ENCODE measurements at regions not wholly inside any gene's neighbourhood (a gene's known extent, or its start where the extent isn't known, plus 50 kb on each side); places are given as distances from the start of the nearest gene placed in this dataset.

GRCh38 chr4:82201303-82201702 lies 172.5 kb downstream of the HNRNPD start:
- DNase-seq: no peak
- intact Hi-C loops (cut with DNase I; ENCODE audit: low total_unique reads): no loop called here
- no peak overlapping the region for H3K4me3 ChIP-seq

GRCh38 chr4:82200046-82200445 lies 173.7 kb downstream of the HNRNPD start:
- no peak overlapping the region for H3K27ac ChIP-seq
- no peak for DNase-seq
- no peaks in the 10 kb centered on the region for H3K4me1 ChIP-seq
- H3K36me3 ChIP-seq: no peaks in the 10 kb centered on the region
- intact Hi-C loops (cut with DNase I; ENCODE audit: low total_unique reads): no loop called here
- no peak overlapping the region for H3K4me3 ChIP-seq
- H3K27me3 ChIP-seq: no peaks in the 10 kb centered on the region
- no peak for TF ChIP-seq CTCF (IDR thresholded peaks at IDR 0.05)
- H3K9me3 ChIP-seq: no peaks in the 10 kb centered on the region

More at GRCh38 chr4:82201303-82201702, 172.5 kb downstream of the HNRNPD start:
- H3K27ac ChIP-seq: no peak overlapping the region
- no peaks in the 10 kb centered on the region for H3K9me3 ChIP-seq
- no peak for TF ChIP-seq CTCF (IDR thresholded peaks at IDR 0.05)
- TF ChIP-seq POLR2A (IDR thresholded peaks at IDR 0.05): no peak
- H3K36me3 ChIP-seq: no peaks in the 10 kb centered on the region
- no peaks in the 10 kb centered on the region for H3K4me1 ChIP-seq
- H3K27me3 ChIP-seq: no peaks in the 10 kb centered on the region

GRCh38 chr4:82194329-82194728 lies 179.5 kb downstream of the HNRNPD start:
- Histone ChIP-seq H3K4me1 (no peaks in the 10 kb centered on the region), H3K9me3 (no peaks in the 10 kb centered on the region), H3K27ac (no peak overlapping the region), H3K4me3 (no peak overlapping the region), H3K36me3 (no peaks in the 10 kb centered on the region), H3K27me3 (no peaks in the 10 kb centered on the region)
- TF ChIP-seq POLR2A (IDR thresholded peaks at IDR 0.05) (no peak), CTCF (IDR thresholded peaks at IDR 0.05) (no peak)
- intact Hi-C loops (cut with DNase I; ENCODE audit: low total_unique reads): no loop called here
- DNase-seq: no peak

- H3K9me3 ChIP-seq: no peaks in the 10 kb centered on the region
- TF ChIP-seq CTCF (IDR thresholded peaks at IDR 0.05) (no peak), POLR2A (IDR thresholded peaks at IDR 0.05) (no peak)
- intact Hi-C loops (cut with DNase I; ENCODE audit: low total_unique reads): no loop called here
- H3K4me3 ChIP-seq: no peak overlapping the region
- H3K27ac ChIP-seq: no peak overlapping the region
- H3K27me3 ChIP-seq: no peaks in the 10 kb centered on the region
- no peaks in the 10 kb centered on the region for H3K4me1 ChIP-seq
- no peak for DNase-seq
- no peaks in the 10 kb centered on the region for H3K36me3 ChIP-seq
Observed at GRCh38 chr4:82192017-82192673, 181.6 kb downstream of the HNRNPD start.

- H3K9me3 ChIP-seq: no peaks in the 10 kb centered on the region
- intact Hi-C loops (cut with DNase I; ENCODE audit: low total_unique reads): no loop called here
- H3K4me1 ChIP-seq: no peaks in the 10 kb centered on the region
- no peak overlapping the region for H3K27ac ChIP-seq
- H3K36me3 ChIP-seq: no peaks in the 10 kb centered on the region
- no peak for TF ChIP-seq CTCF (IDR thresholded peaks at IDR 0.05)
- TF ChIP-seq POLR2A (IDR thresholded peaks at IDR 0.05): no peak
- no peak overlapping the region for H3K4me3 ChIP-seq
- DNase-seq: no peak
- no peaks in the 10 kb centered on the region for H3K27me3 ChIP-seq
Observed at GRCh38 chr4:82181789-82182188, 192.0 kb downstream of the HNRNPD start.
